Erythroblast (primary cell): ENCODE measurements at regions not wholly inside any gene's neighbourhood (a gene's known extent, or its start where the extent isn't known, plus 50 kb on each side); places are given as distances from the start of the nearest gene placed in this dataset.

ENCODE experiments used
- DNase-seq, 2 experiments: peaks; one replicate each; lab custom pipeline; 2025; lab: John Stamatoyannopoulos, UW
- GATA1 ChIP-seq: IDR thresholded peaks from 2 replicates; pipeline ENCODE4 v1.6.1; 2011; ENCODE audit warnings: low read depth, mild to moderate bottlenecking, control low read depth, low read length, moderate library complexity
- POLR2A ChIP-seq: IDR thresholded peaks from 2 replicates; pipeline ENCODE4 v1.6.1; 2011; ENCODE audit warnings: mild to moderate bottlenecking, low read length

DNA sequence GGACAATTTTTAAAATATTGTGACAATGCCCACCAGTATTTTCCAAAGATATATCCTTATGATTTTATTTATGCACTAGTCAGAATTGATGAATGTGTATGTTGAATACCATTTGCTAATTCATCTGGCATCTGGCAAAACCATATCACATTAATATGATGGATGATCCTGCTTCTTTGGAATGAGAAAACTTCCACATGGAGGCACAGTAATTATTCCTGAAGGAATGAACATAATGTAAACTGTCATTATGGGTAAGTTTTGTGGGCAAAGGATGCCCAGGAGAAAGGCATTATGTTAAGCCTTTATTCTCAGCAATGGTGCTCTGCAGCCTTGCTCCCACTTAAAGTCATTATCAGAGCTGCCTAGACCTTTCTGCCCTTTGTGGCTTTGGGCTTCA lies 113.0 kb upstream of the MME start:
- TF ChIP-seq POLR2A, result no peak
- no peak for TF ChIP-seq GATA1
- DNase-seq, result no peak

- TF ChIP-seq GATA1 (no peak), POLR2A (no peak)
- DNase-seq, result no peak
Measured at GRCh38 chr3:154956815-154957214, 123.3 kb upstream of the MME start.

DNA sequence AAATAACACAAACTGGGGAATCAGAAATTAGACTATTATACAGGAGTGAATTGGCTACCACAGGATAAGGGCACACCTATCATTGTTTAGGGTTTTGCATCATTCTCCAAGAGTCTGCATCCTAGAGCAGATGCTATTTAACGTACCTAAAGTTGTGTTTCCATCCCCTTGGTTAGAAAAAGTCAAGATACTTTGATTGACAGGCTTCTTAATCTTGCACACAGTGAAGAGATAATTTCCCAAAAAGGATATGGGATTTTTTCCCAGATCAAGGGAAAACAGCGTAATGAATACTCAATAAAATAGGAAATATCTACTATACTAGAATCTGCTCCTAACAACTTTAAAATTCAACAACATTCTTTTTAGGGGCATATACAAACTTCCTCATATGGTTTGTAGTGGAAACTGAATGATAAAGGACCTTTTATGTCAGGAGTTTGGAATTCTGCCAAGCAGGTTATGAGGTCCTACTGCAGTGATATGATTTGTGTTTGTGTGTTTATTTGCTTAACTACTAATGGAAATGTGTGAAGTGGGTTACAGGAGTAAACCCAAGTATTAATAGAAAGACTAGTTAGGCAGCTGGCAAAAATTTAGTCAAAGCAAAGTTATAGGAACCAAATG lies 124.1 kb upstream of the MME start:
- no peak for DNase-seq
- TF ChIP-seq GATA1 (no peak), POLR2A (no peak)

DNA sequence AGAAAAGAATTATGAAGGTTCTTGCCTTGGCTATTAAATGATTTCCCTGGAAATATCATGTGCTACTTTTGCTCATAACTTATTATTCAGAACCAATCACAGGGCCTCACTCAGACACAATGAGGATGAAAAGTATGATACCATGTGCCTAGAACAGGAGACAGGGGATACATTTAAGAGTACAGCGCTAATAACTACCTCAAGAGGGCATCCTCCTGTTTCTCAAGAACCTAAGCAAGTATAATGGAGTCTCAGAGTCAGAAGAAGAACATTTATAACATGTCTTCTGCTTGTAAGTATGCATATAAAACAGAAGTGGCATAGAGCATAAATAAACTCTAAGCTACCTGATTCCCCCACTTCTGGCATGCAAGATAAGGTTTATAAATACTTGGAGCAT lies 125.4 kb upstream of the MME start:
- no peak for TF ChIP-seq POLR2A
- no peak for TF ChIP-seq GATA1
- DNase-seq, result peak; percentile 11 to 12

- TF ChIP-seq GATA1 (no peak), POLR2A (no peak)
- DNase-seq, result no peak
Measured at GRCh38 chr3:154953538-154953937, 126.6 kb upstream of the MME start.

GRCh38 chr3:154952553-154952952 lies 127.6 kb upstream of the MME start:
- no peak for DNase-seq
- TF ChIP-seq GATA1, result no peak

DNA sequence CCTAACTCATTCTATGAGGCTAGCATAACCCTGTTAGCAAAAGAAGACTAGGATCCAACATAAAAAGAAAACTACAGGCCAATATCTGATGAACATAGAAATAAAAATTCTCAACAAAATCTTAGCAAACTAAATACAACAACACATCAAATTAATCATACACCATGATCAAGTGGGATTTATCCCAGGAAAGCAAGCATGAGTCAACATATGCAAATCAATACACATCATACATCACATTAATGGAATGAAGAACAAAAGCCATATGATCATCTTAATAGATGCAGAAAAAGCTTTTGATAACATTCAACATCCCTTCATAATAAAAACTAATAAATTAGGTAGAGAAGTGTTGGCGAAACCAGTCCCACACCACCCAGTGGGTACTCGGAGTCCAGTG lies 136.1 kb upstream of the MME start:
- DNase-seq, result no peak
- TF ChIP-seq GATA1 (no peak), POLR2A (no peak)

GRCh38 chr3:154942827-154943226 lies 137.3 kb upstream of the MME start:
- TF ChIP-seq POLR2A (no peak), GATA1 (no peak)
- DNase-seq, result no peak

DNA sequence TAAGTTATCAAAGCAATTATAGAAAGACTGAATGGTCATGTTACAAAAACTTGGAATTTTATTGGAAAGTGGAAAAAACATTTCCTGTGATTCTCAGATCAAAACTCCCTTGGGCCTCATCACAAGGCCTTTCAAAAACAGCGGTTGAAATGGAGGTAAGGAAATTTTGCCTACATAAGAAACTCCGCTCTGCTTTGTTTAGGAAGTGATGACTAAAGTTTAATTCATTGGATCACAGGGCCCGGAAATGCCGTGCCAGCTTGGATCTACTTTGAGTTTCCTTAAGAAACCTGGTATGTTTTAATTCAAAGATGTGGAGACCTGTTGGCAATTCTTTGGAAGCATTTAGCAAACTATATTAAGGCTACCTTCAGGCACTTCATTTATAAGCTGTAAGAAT lies 143.9 kb upstream of the MME start:
- TF ChIP-seq POLR2A, result no peak
- no peak for DNase-seq

GRCh38 chr3:154933581-154933980 lies 146.5 kb upstream of the MME start:
- DNase-seq, result no peak

DNA sequence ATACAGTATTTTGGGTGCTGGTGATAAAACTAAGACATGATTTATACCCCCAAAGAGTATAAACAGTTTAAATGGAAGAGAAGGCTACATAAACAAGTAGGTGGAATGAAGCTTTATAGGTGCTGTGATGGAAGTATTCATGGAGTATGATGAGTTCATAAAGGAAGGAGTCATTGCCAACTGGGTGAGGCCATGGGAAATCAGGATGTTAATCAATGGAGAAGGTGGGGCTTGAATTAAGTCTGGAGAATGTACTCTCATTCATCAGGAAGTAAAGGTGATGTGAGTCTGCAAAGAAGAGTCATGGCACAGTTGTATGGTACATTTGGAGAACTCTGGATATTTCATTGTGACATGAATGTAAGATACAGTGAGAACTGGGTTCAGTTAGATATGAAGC lies 147.5 kb upstream of the MME start:
- DNase-seq, result no peak
- TF ChIP-seq GATA1, result no peak
- no peak for TF ChIP-seq POLR2A

More at GRCh38 chr3:154933581-154933980, 146.5 kb upstream of the MME start:
- no peak for TF ChIP-seq GATA1
- no peak for TF ChIP-seq POLR2A

DNA sequence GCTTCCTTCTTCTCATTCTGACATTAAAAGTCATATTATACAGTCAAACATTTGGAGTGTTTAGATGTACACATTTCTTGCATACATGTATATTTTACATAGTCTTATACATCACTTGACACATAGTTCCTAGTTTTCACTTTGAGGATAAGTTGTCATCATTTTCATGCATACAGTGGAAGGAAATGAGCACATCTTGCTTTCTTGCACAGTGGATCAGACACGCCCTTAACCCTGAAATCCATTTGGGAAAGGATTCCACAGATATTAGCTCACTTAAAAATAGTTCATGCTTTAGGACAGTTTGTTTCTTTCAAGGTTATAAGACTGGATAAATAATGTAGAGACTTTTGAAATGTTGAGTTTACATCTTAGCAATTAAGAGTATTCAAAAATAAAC lies 148.6 kb upstream of the MME start:
- no peak for DNase-seq
- TF ChIP-seq GATA1 (no peak), POLR2A (no peak)

DNA sequence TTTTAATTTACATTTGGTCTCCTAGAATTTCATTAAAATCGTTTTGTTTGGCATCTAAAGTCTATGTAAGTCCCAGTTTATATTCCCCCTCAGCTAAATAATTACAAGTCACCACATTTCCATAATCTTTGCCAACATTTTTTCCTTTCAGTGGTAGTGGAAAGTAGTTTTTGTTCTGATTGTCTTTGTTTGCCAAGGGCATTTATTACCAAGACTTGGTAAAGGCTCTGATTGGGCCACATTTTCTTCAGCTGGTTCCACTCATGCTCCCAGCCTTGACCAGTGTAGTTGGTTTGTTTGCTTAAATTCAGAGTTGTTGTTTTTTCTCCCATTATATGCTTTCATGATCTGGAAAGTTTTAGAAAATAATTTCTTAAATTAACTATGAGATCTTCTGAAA lies 153.4 kb upstream of the MME start:
- TF ChIP-seq GATA1 (no peak), POLR2A (no peak)
- no peak for DNase-seq

DNA sequence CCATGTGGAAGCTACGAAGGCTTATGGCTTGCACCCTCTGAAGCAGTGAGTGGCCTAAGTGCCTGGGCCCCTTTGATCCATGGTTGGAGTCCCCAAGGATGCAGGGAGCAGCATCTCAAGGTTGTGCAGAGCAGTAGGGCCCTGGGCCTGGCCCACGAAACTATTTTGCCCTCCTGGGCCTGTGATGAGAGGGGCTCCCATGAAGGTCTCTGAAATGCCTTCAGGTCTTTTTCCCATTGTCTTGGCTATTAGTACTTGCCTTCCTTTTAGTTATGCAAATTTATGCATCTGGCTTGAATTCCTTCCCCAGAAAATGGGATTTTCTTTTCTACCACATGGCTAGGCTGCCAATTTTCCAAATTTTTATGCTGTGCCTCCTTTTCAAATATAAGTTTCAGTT lies 158.8 kb upstream of the MME start:
- no peak for DNase-seq
- no peak for TF ChIP-seq POLR2A
- TF ChIP-seq GATA1, result no peak

DNA sequence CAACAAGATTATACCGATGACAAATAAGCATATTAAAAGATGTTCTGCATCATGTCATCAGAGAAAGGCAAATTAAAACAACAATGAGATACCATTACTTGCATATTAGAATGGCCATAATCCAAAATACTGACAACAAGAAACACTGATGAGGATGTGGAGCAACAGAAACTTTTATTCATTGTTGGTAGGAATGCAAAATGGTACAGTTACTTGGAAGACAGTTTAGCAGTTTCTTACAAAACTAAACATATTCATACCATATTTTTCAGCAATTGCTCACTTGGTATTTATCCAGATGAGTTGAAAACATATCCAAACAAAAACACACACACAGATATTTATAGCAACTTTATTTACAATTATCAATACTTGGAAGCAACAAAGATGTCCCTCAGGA lies 160.9 kb upstream of the MME start:
- TF ChIP-seq POLR2A (no peak), GATA1 (no peak)
- no peak for DNase-seq
